ENCODE measurements at regions not wholly inside any gene's neighbourhood (a gene's known extent, or its start where the extent isn't known, plus 50 kb on each side); places are given as distances from the start of the nearest gene placed in this dataset.

- TF ChIP-seq ELK1 (CRISPR knock-in tag; IDR thresholded peaks at IDR 0.05) (no peak), CTCF (IDR thresholded peaks at IDR 0.05 in 2 of 3, conservative IDR thresholded peaks at IDR 0.05 in 1 of 3; ENCODE audit: insufficient read depth in 2 of 3, low read depth in 1 of 3, low read length in 3 of 3) (no peak), ZNF280B (CRISPR knock-in tag; IDR thresholded peaks at IDR 0.05) (no peak), HSF4 (CRISPR knock-in tag; IDR thresholded peaks at IDR 0.05; ENCODE audit: borderline replicate concordance) (no peak), SPI1 (IDR thresholded peaks at IDR 0.05; ENCODE audit: borderline replicate concordance, low read depth, low read length) (no peak), MAX (CRISPR knock-in tag; IDR thresholded peaks at IDR 0.05) (no peak), ZKSCAN1 (IDR thresholded peaks at IDR 0.05; ENCODE audit: low read depth, low read length) (no peak), ZNF146 (CRISPR knock-in tag; IDR thresholded peaks at IDR 0.05; ENCODE audit: unreplicated experiment) (no peak), ZNF785 (CRISPR knock-in tag; IDR thresholded peaks at IDR 0.05) (no peak), SP1 (CRISPR knock-in tag; IDR thresholded peaks at IDR 0.05) (no peak)
These were observed 410.7 kb downstream of the LTN1 start for GRCh38 chr21:28581976-28582375.
